ENCODE measurements at regions not wholly inside any gene's neighbourhood (a gene's known extent, or its start where the extent isn't known, plus 50 kb on each side); places are given as distances from the start of the nearest gene placed in this dataset.

DNA sequence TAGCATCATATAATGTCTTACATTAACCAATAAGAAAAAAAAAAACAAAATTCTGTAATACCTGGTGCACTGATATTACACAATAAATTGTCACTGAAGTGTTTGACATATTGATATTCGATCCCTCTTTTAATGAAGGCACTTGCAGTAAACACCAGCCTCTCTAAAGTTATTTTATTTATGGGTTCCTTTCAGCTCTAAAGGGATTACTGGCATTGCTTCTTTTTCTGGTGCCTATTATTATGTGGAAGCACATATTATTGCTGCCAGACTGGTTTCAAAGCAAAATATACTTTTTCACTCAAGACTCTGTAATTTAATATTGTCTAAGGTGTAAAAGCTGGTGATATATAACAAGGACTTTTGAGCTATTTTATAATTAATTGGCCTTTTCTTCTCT, 1090.5 kb downstream of the TRHDE start:
- no peak overlapping the region for H3K4me3 ChIP-seq (ENCODE audit: low read length, poor library complexity, severe bottlenecking)
- no peaks in the 10 kb centered on the region for H3K36me3 ChIP-seq (ENCODE audit: insufficient read depth, low read length)
- no peak overlapping the region for H2AFZ ChIP-seq (ENCODE audit: low read length)
- H3K9me2 ChIP-seq (replicated peaks; ENCODE audit: low read depth, low read length): no peaks in the 10 kb centered on the region
- no peak overlapping the region for H3K9ac ChIP-seq (ENCODE audit: low read depth, low read length, poor library complexity, severe bottlenecking)
- TF ChIP-seq, protein P1, sequence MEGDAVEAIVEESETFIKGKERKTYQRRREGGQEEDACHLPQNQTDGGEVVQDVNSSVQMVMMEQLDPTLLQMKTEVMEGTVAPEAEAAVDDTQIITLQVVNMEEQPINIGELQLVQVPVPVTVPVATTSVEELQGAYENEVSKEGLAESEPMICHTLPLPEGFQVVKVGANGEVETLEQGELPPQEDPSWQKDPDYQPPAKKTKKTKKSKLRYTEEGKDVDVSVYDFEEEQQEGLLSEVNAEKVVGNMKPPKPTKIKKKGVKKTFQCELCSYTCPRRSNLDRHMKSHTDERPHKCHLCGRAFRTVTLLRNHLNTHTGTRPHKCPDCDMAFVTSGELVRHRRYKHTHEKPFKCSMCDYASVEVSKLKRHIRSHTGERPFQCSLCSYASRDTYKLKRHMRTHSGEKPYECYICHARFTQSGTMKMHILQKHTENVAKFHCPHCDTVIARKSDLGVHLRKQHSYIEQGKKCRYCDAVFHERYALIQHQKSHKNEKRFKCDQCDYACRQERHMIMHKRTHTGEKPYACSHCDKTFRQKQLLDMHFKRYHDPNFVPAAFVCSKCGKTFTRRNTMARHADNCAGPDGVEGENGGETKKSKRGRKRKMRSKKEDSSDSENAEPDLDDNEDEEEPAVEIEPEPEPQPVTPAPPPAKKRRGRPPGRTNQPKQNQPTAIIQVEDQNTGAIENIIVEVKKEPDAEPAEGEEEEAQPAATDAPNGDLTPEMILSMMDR (conservative IDR thresholded peaks at IDR 0.05; ENCODE audit: low read length): no peak
- TF ChIP-seq EZH2phosphoT487 (IDR thresholded peaks at IDR 0.05; ENCODE audit: borderline replicate concordance): no peak
- H3K27me3 ChIP-seq (ENCODE audit: insufficient read depth, low read length, poor library complexity, severe bottlenecking): no peaks in the 10 kb centered on the region
- no peaks in the 10 kb centered on the region for H4K20me1 ChIP-seq (ENCODE audit: insufficient read depth, low read length, poor library complexity, severe bottlenecking)
- no peaks in the 10 kb centered on the region for H3K4me1 ChIP-seq (ENCODE audit: insufficient read depth, low read length, poor library complexity, severe bottlenecking)
- H3K79me2 ChIP-seq (ENCODE audit: insufficient read depth, low read length): no peaks in the 10 kb centered on the region
- no peak overlapping the region for H3K4me2 ChIP-seq (ENCODE audit: low read depth, low read length, poor library complexity, severe bottlenecking)
- no peaks in the 10 kb centered on the region for H3K9me3 ChIP-seq (ENCODE audit: insufficient read depth, low read depth, low read length)
- H3F3A ChIP-seq (ENCODE audit: low read depth): no peaks in the 10 kb centered on the region

GRCh38 chr12:73372856-73373255, 1100.7 kb downstream of the TRHDE start:
- H3K4me3 ChIP-seq (ENCODE audit: low read length, poor library complexity, severe bottlenecking): no peak overlapping the region

DNA sequence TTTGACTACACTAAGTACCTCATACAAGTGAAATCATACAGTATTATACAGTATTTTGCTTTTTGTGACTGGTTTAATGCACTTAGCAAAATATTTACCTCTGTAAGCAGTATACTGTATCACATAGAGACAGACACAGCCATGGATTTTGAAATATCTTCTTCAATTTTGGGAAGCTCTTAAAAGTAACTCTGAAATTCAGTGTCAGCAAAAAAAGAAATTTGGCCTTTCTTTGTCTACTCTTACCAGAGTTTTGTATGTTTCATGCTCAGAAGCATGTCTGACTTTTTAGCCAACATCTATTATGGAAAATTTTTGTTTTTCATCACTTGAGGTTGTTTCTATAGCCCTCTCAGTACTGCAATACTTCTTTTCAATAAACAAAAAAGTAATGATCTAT, 1102.2 kb downstream of the TRHDE start:
- H3F3A ChIP-seq (ENCODE audit: low read depth): no peaks in the 10 kb centered on the region
- no peak overlapping the region for H3K4me3 ChIP-seq (ENCODE audit: low read length, poor library complexity, severe bottlenecking)
- no peak overlapping the region for H2AFZ ChIP-seq (ENCODE audit: low read length)
- no peaks in the 10 kb centered on the region for H3K36me3 ChIP-seq (ENCODE audit: insufficient read depth, low read length)
- H4K20me1 ChIP-seq (ENCODE audit: insufficient read depth, low read length, poor library complexity, severe bottlenecking): no peaks in the 10 kb centered on the region
- no peak overlapping the region for H3K4me2 ChIP-seq (ENCODE audit: low read depth, low read length, poor library complexity, severe bottlenecking)
- no peaks in the 10 kb centered on the region for H3K4me1 ChIP-seq (ENCODE audit: insufficient read depth, low read length, poor library complexity, severe bottlenecking)
- H3K27me3 ChIP-seq (ENCODE audit: insufficient read depth, low read length, poor library complexity, severe bottlenecking): no peaks in the 10 kb centered on the region
- TF ChIP-seq, protein P1 (conservative IDR thresholded peaks at IDR 0.05; ENCODE audit: low read length): no peak
- no peak for TF ChIP-seq EZH2phosphoT487 (IDR thresholded peaks at IDR 0.05; ENCODE audit: borderline replicate concordance)
- no peaks in the 10 kb centered on the region for H3K9me2 ChIP-seq (replicated peaks; ENCODE audit: low read depth, low read length)
- H3K79me2 ChIP-seq (ENCODE audit: insufficient read depth, low read length): no peaks in the 10 kb centered on the region
- no peaks in the 10 kb centered on the region for H3K9me3 ChIP-seq (ENCODE audit: insufficient read depth, low read depth, low read length)
- H3K9ac ChIP-seq (ENCODE audit: low read depth, low read length, poor library complexity, severe bottlenecking): no peak overlapping the region

More at GRCh38 chr12:73372856-73373255, 1100.7 kb downstream of the TRHDE start:
- no peak for TF ChIP-seq EZH2phosphoT487 (IDR thresholded peaks at IDR 0.05; ENCODE audit: borderline replicate concordance)
- TF ChIP-seq, protein P1 (conservative IDR thresholded peaks at IDR 0.05; ENCODE audit: low read length): no peak
- no peaks in the 10 kb centered on the region for H3K4me1 ChIP-seq (ENCODE audit: insufficient read depth, low read length, poor library complexity, severe bottlenecking)
- H4K20me1 ChIP-seq (ENCODE audit: insufficient read depth, low read length, poor library complexity, severe bottlenecking): no peaks in the 10 kb centered on the region
- H3K9me3 ChIP-seq (ENCODE audit: insufficient read depth, low read depth, low read length): no peaks in the 10 kb centered on the region
- no peaks in the 10 kb centered on the region for H3K36me3 ChIP-seq (ENCODE audit: insufficient read depth, low read length)
- no peaks in the 10 kb centered on the region for H3K27me3 ChIP-seq (ENCODE audit: insufficient read depth, low read length, poor library complexity, severe bottlenecking)
- H3K9me2 ChIP-seq (replicated peaks; ENCODE audit: low read depth, low read length): no peaks in the 10 kb centered on the region
- no peak overlapping the region for H2AFZ ChIP-seq (ENCODE audit: low read length)
- H3K4me2 ChIP-seq (ENCODE audit: low read depth, low read length, poor library complexity, severe bottlenecking): no peak overlapping the region
- H3F3A ChIP-seq (ENCODE audit: low read depth): no peaks in the 10 kb centered on the region
- no peak overlapping the region for H3K9ac ChIP-seq (ENCODE audit: low read depth, low read length, poor library complexity, severe bottlenecking)
- H3K79me2 ChIP-seq (ENCODE audit: insufficient read depth, low read length): no peaks in the 10 kb centered on the region

Measured in Loucy (cell line).